GM21528 (cell line): ENCODE measurements at regions not wholly inside any gene's neighbourhood (a gene's known extent, or its start where the extent isn't known, plus 50 kb on each side); places are given as distances from the start of the nearest gene placed in this dataset.
"Not testable (repeated sequence)": the region's sequence is repeated elsewhere in the genome, so short reads cannot be mapped to it uniquely, and the experiment has no call there.

Experiments
- ATAC-seq: cut with Tn5 transposase; IDR thresholded peaks from one replicate; pipeline ENCODE4 v1.9.1; 2021; ENCODE audit warnings: mild to moderate bottlenecking, moderate library complexity; ENCODE audit not compliant: unreplicated experiment, low FRiP score

GRCh38 chr1:4207183-4207582 lies 307.1 kb upstream of the C1orf174 start:
- no peak for ATAC-seq

- ATAC-seq = no peak
These were observed 308.0 kb upstream of the C1orf174 start for GRCh38 chr1:4207842-4208692.

- ATAC-seq = no peak
These were observed 310.0 kb upstream of the C1orf174 start for GRCh38 chr1:4210043-4210442.

GRCh38 chr1:4212796-4213195 lies 312.7 kb upstream of the C1orf174 start:
- no peak for ATAC-seq

- no peak for ATAC-seq
These were observed 313.4 kb upstream of the C1orf174 start for GRCh38 chr1:4213366-4213973.

- no peak for ATAC-seq
These were observed 314.8 kb upstream of the C1orf174 start for GRCh38 chr1:4214826-4215225.

- no peak for ATAC-seq
These were observed 315.3 kb upstream of the C1orf174 start for GRCh38 chr1:4215391-4215790.

- no peak for ATAC-seq
These were observed 316.2 kb upstream of the C1orf174 start for GRCh38 chr1:4216231-4216630.

GRCh38 chr1:4218619-4219018 lies 318.5 kb upstream of the C1orf174 start:
- ATAC-seq = no peak

GRCh38 chr1:4219111-4219510 lies 319.0 kb upstream of the C1orf174 start:
- no peak for ATAC-seq

- no peak for ATAC-seq
These were observed 319.8 kb upstream of the C1orf174 start for GRCh38 chr1:4219826-4220225.

- no peak for ATAC-seq
These were observed 320.3 kb upstream of the C1orf174 start for GRCh38 chr1:4220362-4220761.

GRCh38 chr1:4221107-4221506 lies 321.0 kb upstream of the C1orf174 start:
- ATAC-seq = no peak

GRCh38 chr1:4224684-4225467 lies 324.8 kb upstream of the C1orf174 start:
- ATAC-seq = no peak

- ATAC-seq = no peak
These were observed 327.9 kb upstream of the C1orf174 start for GRCh38 chr1:4227986-4228385.

- no peak for ATAC-seq
These were observed 353.9 kb upstream of the C1orf174 start for GRCh38 chr1:4253935-4254334.

- ATAC-seq = no peak
These were observed 356.3 kb upstream of the C1orf174 start for GRCh38 chr1:4256351-4256750.

- ATAC-seq = not testable (repeated sequence)
These were observed 358.2 kb upstream of the C1orf174 start for GRCh38 chr1:4258146-4258777.

- ATAC-seq = no peak
These were observed 361.3 kb upstream of the C1orf174 start for GRCh38 chr1:4261327-4261726.

GRCh38 chr1:4262665-4263064 lies 362.6 kb upstream of the C1orf174 start:
- ATAC-seq = no peak

- ATAC-seq = no peak
These were observed 363.6 kb upstream of the C1orf174 start for GRCh38 chr1:4263699-4264098.
